MM.1S (cell line): ENCODE measurements at regions not wholly inside any gene's neighbourhood (a gene's known extent, or its start where the extent isn't known, plus 50 kb on each side); places are given as distances from the start of the nearest gene placed in this dataset.

Experiments
- EZH2 ChIP-seq: fragments of 300-600 bp; sonication (generic); optimal IDR thresholded peaks from 2 replicates; pipeline ENCODE3; 2017; ENCODE audit warnings: low read depth, mild to moderate bottlenecking, antibody characterized with exemption, low read length, mixed read lengths
- EZH2phosphoT487 ChIP-seq: fragments of 300-600 bp; sonication (generic); IDR thresholded peaks from 2 replicates; pipeline ENCODE4 v1.6.1; 2018; ENCODE audit warnings: antibody characterized with exemption, low read length
- TF ChIP-seq, protein P1 (sequence below): fragments of 300-600 bp; sonication (generic); IDR thresholded peaks from 2 replicates; pipeline ENCODE4 v1.5.1; 2016; ENCODE audit warnings: antibody characterized with exemption, low read length, mixed read lengths

DNA sequence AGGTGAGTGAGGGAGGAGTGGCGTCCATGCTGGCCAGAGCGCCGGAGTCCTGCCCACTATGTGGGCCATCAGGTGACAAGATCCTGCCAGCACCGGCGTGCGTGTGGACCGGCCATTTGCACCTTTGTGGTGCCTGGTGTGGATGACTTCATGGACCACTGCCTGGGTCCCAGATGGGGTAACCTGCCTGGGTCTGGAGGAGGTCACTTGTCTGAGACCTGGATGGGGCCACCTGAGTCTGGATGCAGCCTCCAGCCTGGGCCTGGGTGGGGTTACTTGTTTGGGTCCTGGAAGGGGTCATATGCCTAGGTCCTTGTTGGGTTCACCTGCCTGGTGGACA, 299.6 kb downstream of the NDUFA10 start:
- TF ChIP-seq, protein P1, sequence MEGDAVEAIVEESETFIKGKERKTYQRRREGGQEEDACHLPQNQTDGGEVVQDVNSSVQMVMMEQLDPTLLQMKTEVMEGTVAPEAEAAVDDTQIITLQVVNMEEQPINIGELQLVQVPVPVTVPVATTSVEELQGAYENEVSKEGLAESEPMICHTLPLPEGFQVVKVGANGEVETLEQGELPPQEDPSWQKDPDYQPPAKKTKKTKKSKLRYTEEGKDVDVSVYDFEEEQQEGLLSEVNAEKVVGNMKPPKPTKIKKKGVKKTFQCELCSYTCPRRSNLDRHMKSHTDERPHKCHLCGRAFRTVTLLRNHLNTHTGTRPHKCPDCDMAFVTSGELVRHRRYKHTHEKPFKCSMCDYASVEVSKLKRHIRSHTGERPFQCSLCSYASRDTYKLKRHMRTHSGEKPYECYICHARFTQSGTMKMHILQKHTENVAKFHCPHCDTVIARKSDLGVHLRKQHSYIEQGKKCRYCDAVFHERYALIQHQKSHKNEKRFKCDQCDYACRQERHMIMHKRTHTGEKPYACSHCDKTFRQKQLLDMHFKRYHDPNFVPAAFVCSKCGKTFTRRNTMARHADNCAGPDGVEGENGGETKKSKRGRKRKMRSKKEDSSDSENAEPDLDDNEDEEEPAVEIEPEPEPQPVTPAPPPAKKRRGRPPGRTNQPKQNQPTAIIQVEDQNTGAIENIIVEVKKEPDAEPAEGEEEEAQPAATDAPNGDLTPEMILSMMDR = no peak
- no peak for TF ChIP-seq EZH2
- no peak for TF ChIP-seq EZH2phosphoT487
